Pancreas (tissue), 10 donors: ENCODE measurements at regions not wholly inside any gene's neighbourhood (a gene's known extent, or its start where the extent isn't known, plus 50 kb on each side); places are given as distances from the start of the nearest gene placed in this dataset.

ENCODE experiments used
- ATAC-seq, 4 donors: fragments of 200-7000 bp; cut with Tn5 transposase; one replicate each; pipeline versions ENCODE4 v1.8.0 to v1.9.1; 2020; ENCODE audit warnings: mild to moderate bottlenecking in 4 of 4, moderate library complexity in 4 of 4
- DNase-seq, 6 donors: peaks; one replicate each; pipeline ENCODE4 v3.0.0-alpha.2; 2020
- FAIRE-seq: peaks from 2 replicates; lab custom pipeline; 2012; peaks lifted over from hg19 to GRCh38; lab: Jason Lieb, UNC
- H3K27ac ChIP-seq, 4 donors: fragments of 200-600 bp; sonication (generic); 1 replicate in 3 of 4; 2 replicates in 1 of 4; pipeline versions ENCODE4 v1.5.0 to v1.8.0; 2020
- H3K27me3 ChIP-seq, 4 donors: fragments of 200-600 bp; one replicate each; pipeline ENCODE4 v1.8.0; 2021
- H3K36me3 ChIP-seq, 3 donors: fragments of 200-600 bp; sonication (generic) in 1 of 3; one replicate each; pipeline versions ENCODE4 v1.5.0 to v1.8.0; 2020 to 2021
- H3K4me1 ChIP-seq, 3 donors: fragments of 200-600 bp; one replicate each; pipeline ENCODE4 v1.8.0; 2021
- H3K4me3 ChIP-seq, 4 donors: fragments of 200-600 bp; sonication (generic) in 2 of 4; one replicate each; pipeline versions ENCODE4 v1.5.0 to v1.8.0; 2020 to 2021
- H3K9me3 ChIP-seq, 4 donors: fragments of 200-600 bp; one replicate each; pipeline ENCODE4 v1.8.0; 2021
- whole genome bisulfite sequencing, 2 donors: extraction: QIAGEN DNeasy Blood & Tissue Kit; methylation state at CpG; one replicate each; pipeline ENCODE4 v1.1.7; 2013; 5-methylcytosine and 5-hydroxymethylcytosine counted together
- intact Hi-C, 3 donors: fragments of 100-400 bp; cut with DNase I; formaldehyde crosslinking; loops; one replicate each; pipeline versions ENCODE4 v1.11.1 to v1.14.2; 2022
- TF ChIP-seq, protein P1 (sequence below), 4 donors: fragments of 200-600 bp; sonication (generic) in 3 of 4; IDR thresholded peaks; one replicate each; pipeline versions ENCODE4 v1.5.0 to v1.8.0; 2021; ENCODE audit warnings: antibody characterized with exemption in 4 of 4
- donor health status: healthy with polysubstance abuse.
- donor health status: DM: no; HTN: no; CAD: no; lungs with moderate emphysema.
- donor health status: DM: no; HTN: no; CAD: no.
- donor health status: control.
- donor health status: control.
- donor health status: Bipolar disorder and iron deficiency.
- donor health status: DM: yes; HTN: yes; CAD: no.
- donor health status: DM: no; HTN: no; CAD: no.
- donor health status: DM: no; HTN: no; CAD: no.
- donor health status: DM: yes; HTN: yes; CAD: no.

GRCh38 chr3:17936736-17937480 lies 194.5 kb upstream of the TBC1D5 start:
- H3K36me3 ChIP-seq, result no peaks in the 10 kb centered on the region
- H3K27ac ChIP-seq, result no peak overlapping the region
- no peaks in the 10 kb centered on the region for H3K27me3 ChIP-seq
- H3K4me3 ChIP-seq, result no peak overlapping the region
- no peaks in the 10 kb centered on the region for H3K9me3 ChIP-seq
- intact Hi-C loops, result no loop called here
- TF ChIP-seq, protein P1, sequence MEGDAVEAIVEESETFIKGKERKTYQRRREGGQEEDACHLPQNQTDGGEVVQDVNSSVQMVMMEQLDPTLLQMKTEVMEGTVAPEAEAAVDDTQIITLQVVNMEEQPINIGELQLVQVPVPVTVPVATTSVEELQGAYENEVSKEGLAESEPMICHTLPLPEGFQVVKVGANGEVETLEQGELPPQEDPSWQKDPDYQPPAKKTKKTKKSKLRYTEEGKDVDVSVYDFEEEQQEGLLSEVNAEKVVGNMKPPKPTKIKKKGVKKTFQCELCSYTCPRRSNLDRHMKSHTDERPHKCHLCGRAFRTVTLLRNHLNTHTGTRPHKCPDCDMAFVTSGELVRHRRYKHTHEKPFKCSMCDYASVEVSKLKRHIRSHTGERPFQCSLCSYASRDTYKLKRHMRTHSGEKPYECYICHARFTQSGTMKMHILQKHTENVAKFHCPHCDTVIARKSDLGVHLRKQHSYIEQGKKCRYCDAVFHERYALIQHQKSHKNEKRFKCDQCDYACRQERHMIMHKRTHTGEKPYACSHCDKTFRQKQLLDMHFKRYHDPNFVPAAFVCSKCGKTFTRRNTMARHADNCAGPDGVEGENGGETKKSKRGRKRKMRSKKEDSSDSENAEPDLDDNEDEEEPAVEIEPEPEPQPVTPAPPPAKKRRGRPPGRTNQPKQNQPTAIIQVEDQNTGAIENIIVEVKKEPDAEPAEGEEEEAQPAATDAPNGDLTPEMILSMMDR (IDR thresholded peaks at IDR 0.05), result no peak
- FAIRE-seq (no peak), DNase-seq (no peak), ATAC-seq (peak in 1 of 4 donors; percentile 48)
- H3K4me1 ChIP-seq, result no peaks in the 10 kb centered on the region
- WGBS, 2 donors, result 59 to 70% methylated on average over 6 of the region's 6 CpGs

DNA sequence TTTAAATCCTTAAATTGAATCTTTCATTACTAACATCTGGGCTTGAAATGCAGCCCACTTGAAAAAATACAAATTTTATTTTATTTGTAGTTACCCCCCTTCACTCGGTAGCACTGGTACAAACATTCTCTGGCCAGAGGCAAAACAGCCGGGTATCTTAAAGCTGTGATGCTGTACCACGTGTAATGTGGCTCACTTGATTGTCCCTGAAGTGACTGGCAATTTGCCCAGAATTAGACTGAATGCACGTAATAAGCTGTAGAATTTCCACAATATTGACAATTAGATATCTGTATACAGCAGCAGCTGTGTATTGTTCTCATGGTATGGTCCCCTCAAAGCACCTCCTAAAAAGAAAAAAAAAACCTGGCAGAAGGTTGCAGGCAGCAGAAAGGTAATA lies 192.8 kb upstream of the TBC1D5 start:
- Histone ChIP-seq H3K9me3 (no peaks in the 10 kb centered on the region), H3K27me3 (no peaks in the 10 kb centered on the region), H3K27ac (no peak overlapping the region), H3K4me3 (no peak overlapping the region), H3K4me1 (no peaks in the 10 kb centered on the region), H3K36me3 (no peaks in the 10 kb centered on the region)
- intact Hi-C loops, result no loop called here
- TF ChIP-seq, protein P1 (IDR thresholded peaks at IDR 0.05), result no peak
- DNase-seq (peak in 3 of 6 donors; percentile 4 to 18 (median 12)), FAIRE-seq (no peak), ATAC-seq (peak in 3 of 4 donors; percentile 42 to 65 (median 59))
- 11% methylated on average over 4 of the region's 4 CpGs for WGBS, 2 donors

DNA sequence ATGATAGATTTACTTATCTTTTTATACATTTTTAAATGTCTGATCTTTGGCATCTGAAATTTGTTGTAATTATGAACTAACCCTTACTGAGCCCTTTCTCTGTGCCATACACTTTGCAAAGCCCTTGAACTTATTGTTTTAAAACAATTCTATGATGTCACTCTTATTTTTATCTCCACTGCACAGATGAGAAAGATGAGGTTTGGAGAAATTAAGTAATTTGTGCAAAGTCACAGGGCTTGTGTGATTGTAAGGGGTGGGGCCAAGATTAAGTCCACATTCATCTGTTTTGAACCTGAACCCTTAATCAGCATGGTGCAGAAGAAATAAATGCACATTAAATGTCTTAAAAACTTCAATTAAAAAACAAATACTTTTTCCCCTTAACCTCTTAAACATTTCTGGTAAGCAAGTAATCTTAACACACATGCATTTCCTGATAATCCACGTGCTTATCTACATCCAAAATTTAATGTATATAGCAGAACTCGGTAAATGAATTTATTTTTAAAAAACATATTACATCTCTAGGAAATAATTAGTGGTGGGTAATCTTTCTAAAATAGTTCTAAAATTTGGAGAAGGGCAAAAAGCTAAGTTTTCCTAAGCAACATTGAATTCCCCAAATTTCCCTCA lies 189.8 kb upstream of the TBC1D5 start:
- Histone ChIP-seq H3K36me3 (no peaks in the 10 kb centered on the region), H3K27ac (no peak overlapping the region), H3K4me3 (no peak overlapping the region), H3K4me1 (no peaks in the 10 kb centered on the region), H3K9me3 (no peaks in the 10 kb centered on the region), H3K27me3 (no peaks in the 10 kb centered on the region)
- TF ChIP-seq, protein P1 (IDR thresholded peaks at IDR 0.05), result no peak
- DNase-seq, result no peak
- 72 to 85% methylated on average over 2 of the region's 2 CpGs for WGBS, 2 donors
- FAIRE-seq, result no peak
- intact Hi-C loops, result no loop called here
- ATAC-seq, result no peak

DNA sequence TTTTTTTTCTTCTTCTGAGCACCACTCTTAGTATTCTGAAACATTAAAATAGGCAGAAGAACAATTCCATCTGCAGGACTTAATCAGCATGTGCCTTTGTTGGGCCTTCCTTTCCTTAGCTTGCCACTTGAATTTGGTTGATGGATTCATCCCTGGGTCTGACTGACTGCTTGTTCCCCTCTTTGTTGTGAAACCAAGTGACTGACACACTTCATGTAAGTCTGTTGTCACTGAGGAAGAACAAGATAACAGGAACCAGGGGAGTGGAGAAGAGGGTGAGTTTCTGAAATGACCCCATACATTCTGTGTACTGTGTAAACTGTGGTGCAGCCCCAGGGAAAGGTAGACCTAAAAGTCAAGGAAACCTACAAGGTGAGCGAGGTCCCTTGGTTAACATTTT lies 188.7 kb upstream of the TBC1D5 start:
- intact Hi-C loops, result no loop called here
- TF ChIP-seq, protein P1 (IDR thresholded peaks at IDR 0.05), result no peak
- no peaks in the 10 kb centered on the region for H3K36me3 ChIP-seq
- no peak for FAIRE-seq
- no peak overlapping the region for H3K27ac ChIP-seq
- DNase-seq, result no peak
- H3K27me3 ChIP-seq, result no peaks in the 10 kb centered on the region
- no peaks in the 10 kb centered on the region for H3K9me3 ChIP-seq
- no peak overlapping the region for H3K4me3 ChIP-seq
- no peak for ATAC-seq
- no peaks in the 10 kb centered on the region for H3K4me1 ChIP-seq
- 92 to 97% methylated on average over 1 of the region's 1 CpG for WGBS, 2 donors
